Osteoblast (primary cell): ENCODE measurements at regions not wholly inside any gene's neighbourhood (a gene's known extent, or its start where the extent isn't known, plus 50 kb on each side); places are given as distances from the start of the nearest gene placed in this dataset.
"Not testable (repeated sequence)": the region's sequence is repeated elsewhere in the genome, so short reads cannot be mapped to it uniquely, and the experiment has no call there.

Experiments used
- DNase-seq: peaks from one replicate; pipeline ENCODE4 v3.0.0; 2011; ENCODE audit warnings: low spot score, mixed read lengths; ENCODE audit not compliant: insufficient read length; ENCODE audit errors: missing footprints
- H2AFZ ChIP-seq: 2 replicates; pipeline ENCODE4 v1.6.0; 2011; ENCODE audit warnings: mild to moderate bottlenecking, low read length
- H3K27ac ChIP-seq: 2 replicates; pipeline ENCODE4 v1.5.1; 2011; ENCODE audit warnings: mild to moderate bottlenecking, low read depth, low read length, moderate library complexity
- H3K27me3 ChIP-seq: 2 replicates; pipeline ENCODE4 v1.6.0; 2012; ENCODE audit warnings: mild to moderate bottlenecking, control low read depth, inconsistent platforms, low read length, moderate library complexity; ENCODE audit not compliant: insufficient read depth
- H3K36me3 ChIP-seq: 2 replicates; pipeline ENCODE4 v1.5.1; 2011; ENCODE audit warnings: mild to moderate bottlenecking, low read length, control low read depth, moderate library complexity; ENCODE audit not compliant: insufficient read depth
- H3K4me1 ChIP-seq: 2 replicates; pipeline ENCODE4 v1.5.1; 2011; ENCODE audit warnings: mild to moderate bottlenecking, low read length, control low read depth, moderate library complexity; ENCODE audit not compliant: insufficient read depth
- H3K4me2 ChIP-seq: 2 replicates; pipeline ENCODE4 v1.6.0; 2011; ENCODE audit warnings: mild to moderate bottlenecking, low read length; ENCODE audit not compliant: insufficient read depth
- H3K4me3 ChIP-seq: fragments of 200-600 bp; sonication (generic); 3 replicates; pipeline ENCODE4 v1.5.1; 2012; ENCODE audit warnings: mild to moderate bottlenecking, low read length, inconsistent platforms; ENCODE audit not compliant: insufficient read depth
- H3K79me2 ChIP-seq: 2 replicates; pipeline ENCODE4 v1.6.0; 2012; ENCODE audit warnings: mild to moderate bottlenecking, low read length, control low read depth, inconsistent platforms; ENCODE audit not compliant: insufficient read depth
- H3K9me3 ChIP-seq: 2 replicates; pipeline ENCODE4 v1.5.1; 2011; ENCODE audit warnings: low read depth, low read length, control low read depth
- H4K20me1 ChIP-seq: 2 replicates; pipeline ENCODE4 v1.6.0; 2012; ENCODE audit warnings: mild to moderate bottlenecking, low read length, control low read depth; ENCODE audit not compliant: insufficient read depth
- CTCF ChIP-seq: IDR thresholded peaks from 2 replicates; pipeline ENCODE4 v1.5.1; 2011; ENCODE audit warnings: mild to moderate bottlenecking, low read depth, low read length, moderate library complexity; ENCODE audit errors: extremely low read depth

GRCh38 chr5:36395260-36395659 lies 93.6 kb upstream of the RANBP3L start:
- Histone ChIP-seq H4K20me1 (no peaks in the 10 kb centered on the region), H3K9me3 (no peaks in the 10 kb centered on the region), H3K4me3 (no peak overlapping the region), H3K79me2 (no peaks in the 10 kb centered on the region), H3K27ac (no peak overlapping the region), H2AFZ (no peak overlapping the region), H3K4me2 (no peak overlapping the region), H3K36me3 (no peaks in the 10 kb centered on the region), H3K27me3 (no peaks in the 10 kb centered on the region), H3K4me1 (peaks cover 30% of the 10 kb centered on the region)
- TF ChIP-seq CTCF: no peak
- no peak for DNase-seq

- H2AFZ ChIP-seq, H3K79me2 ChIP-seq, H3K27me3 ChIP-seq, H3K36me3 ChIP-seq, H3K4me2 ChIP-seq, H3K27ac ChIP-seq, H3K4me3 ChIP-seq, H4K20me1 ChIP-seq, DNase-seq, H3K9me3 ChIP-seq: not testable (repeated sequence)
- H3K4me1 ChIP-seq: peaks cover 30% of the 10 kb centered on the region
These were observed 94.2 kb upstream of the RANBP3L start for GRCh38 chr5:36395947-36396346.

- no peak for DNase-seq
These were observed 94.9 kb upstream of the RANBP3L start for GRCh38 chr5:36396640-36397039.

GRCh38 chr5:36397901-36398536 lies 96.3 kb upstream of the RANBP3L start:
- Histone ChIP-seq H3K27me3 (no peaks in the 10 kb centered on the region), H3K27ac (no peak overlapping the region), H3K4me3 (no peak overlapping the region), H3K4me2 (no peak overlapping the region), H3K4me1 (peaks cover 28% of the 10 kb centered on the region), H3K36me3 (no peaks in the 10 kb centered on the region), H3K79me2 (no peaks in the 10 kb centered on the region), H2AFZ (no peak overlapping the region), H4K20me1 (no peaks in the 10 kb centered on the region), H3K9me3 (no peaks in the 10 kb centered on the region)
- peak; percentile 13 for DNase-seq
- peak; percentile 58 for TF ChIP-seq CTCF

More at GRCh38 chr5:36396640-36397039, 94.9 kb upstream of the RANBP3L start:
- Histone ChIP-seq H3K4me1 (peaks cover 30% of the 10 kb centered on the region), H3K27ac (no peak overlapping the region), H3K4me3 (no peak overlapping the region), H4K20me1 (no peaks in the 10 kb centered on the region), H3K9me3 (no peaks in the 10 kb centered on the region), H2AFZ (no peak overlapping the region), H3K27me3 (no peaks in the 10 kb centered on the region), H3K4me2 (no peak overlapping the region), H3K79me2 (no peaks in the 10 kb centered on the region), H3K36me3 (no peaks in the 10 kb centered on the region)
- TF ChIP-seq CTCF: no peak
